Gastroesophageal sphincter (tissue), 3 donors: ENCODE measurements at regions not wholly inside any gene's neighbourhood (a gene's known extent, or its start where the extent isn't known, plus 50 kb on each side); places are given as distances from the start of the nearest gene placed in this dataset.

Experiments used
- POLR2A ChIP-seq, 2 donors: fragments of 450-650 bp; IDR thresholded peaks; one replicate each; pipeline ENCODE4 v1.6.1; 2017; ENCODE audit warnings: antibody characterized with exemption in 2 of 2, mild to moderate bottlenecking in 2 of 2, moderate library complexity in 1 of 2
- POLR2AphosphoS5 ChIP-seq: sonication (generic); formaldehyde crosslinking; IDR thresholded peaks from one replicate; pipeline ENCODE4 v1.6.1; 2017; ENCODE audit warnings: antibody characterized with exemption
- TF ChIP-seq, protein P1 (sequence below), 4 experiments: fragments of 200-600 bp in 2 of 4; fragments of 450-650 bp in 2 of 4; sonication (generic) in 1 of 4; IDR thresholded peaks; one replicate each; pipeline ENCODE4 v1.5.1; 2017 to 2019; ENCODE audit warnings: antibody characterized with exemption in 4 of 4, mild to moderate bottlenecking in 2 of 4, moderate library complexity in 2 of 4

DNA sequence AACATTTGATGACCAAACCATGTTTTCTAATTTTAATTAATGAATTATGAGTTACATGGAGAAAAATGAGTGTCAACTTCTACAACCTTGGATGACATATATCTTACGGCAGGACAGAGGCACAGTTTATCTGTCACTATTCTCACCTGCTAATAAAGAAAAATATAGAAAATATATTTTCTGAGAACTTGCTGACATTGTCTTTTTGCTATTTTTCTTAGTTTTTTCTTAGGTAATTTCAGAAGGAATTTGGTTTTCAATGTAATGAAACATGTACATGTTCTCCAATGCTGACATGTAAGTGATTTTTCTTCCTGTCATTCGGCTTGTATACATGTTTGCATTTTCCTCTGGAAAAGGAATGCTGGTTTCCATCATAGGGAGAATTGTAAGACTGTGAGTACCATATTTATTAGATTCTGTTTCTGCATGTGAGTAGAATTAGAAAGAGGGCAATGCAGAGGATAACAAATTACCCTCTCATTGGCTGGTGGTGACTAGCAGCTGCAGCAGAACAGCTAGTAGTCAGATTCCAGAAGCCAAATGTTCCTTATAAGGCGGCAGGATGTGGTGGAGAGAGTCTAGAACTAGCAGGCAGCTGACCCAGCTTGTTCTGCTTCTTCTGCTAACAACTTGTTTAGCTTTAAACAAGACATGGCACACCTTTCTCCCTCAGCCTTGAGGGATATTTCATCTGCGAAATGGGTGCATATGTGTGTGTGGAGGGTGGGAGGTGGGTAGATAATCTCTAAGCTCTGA, 132.8 kb upstream of the SPACA1 start:
- TF ChIP-seq, protein P1, sequence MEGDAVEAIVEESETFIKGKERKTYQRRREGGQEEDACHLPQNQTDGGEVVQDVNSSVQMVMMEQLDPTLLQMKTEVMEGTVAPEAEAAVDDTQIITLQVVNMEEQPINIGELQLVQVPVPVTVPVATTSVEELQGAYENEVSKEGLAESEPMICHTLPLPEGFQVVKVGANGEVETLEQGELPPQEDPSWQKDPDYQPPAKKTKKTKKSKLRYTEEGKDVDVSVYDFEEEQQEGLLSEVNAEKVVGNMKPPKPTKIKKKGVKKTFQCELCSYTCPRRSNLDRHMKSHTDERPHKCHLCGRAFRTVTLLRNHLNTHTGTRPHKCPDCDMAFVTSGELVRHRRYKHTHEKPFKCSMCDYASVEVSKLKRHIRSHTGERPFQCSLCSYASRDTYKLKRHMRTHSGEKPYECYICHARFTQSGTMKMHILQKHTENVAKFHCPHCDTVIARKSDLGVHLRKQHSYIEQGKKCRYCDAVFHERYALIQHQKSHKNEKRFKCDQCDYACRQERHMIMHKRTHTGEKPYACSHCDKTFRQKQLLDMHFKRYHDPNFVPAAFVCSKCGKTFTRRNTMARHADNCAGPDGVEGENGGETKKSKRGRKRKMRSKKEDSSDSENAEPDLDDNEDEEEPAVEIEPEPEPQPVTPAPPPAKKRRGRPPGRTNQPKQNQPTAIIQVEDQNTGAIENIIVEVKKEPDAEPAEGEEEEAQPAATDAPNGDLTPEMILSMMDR (IDR thresholded peaks at IDR 0.05) = no peak
- TF ChIP-seq POLR2A (IDR thresholded peaks at IDR 0.05) = no peak
- TF ChIP-seq POLR2AphosphoS5 = no peak
